SU-DHL-6 (cell line): ENCODE measurements at regions not wholly inside any gene's neighbourhood (a gene's known extent, or its start where the extent isn't known, plus 50 kb on each side); places are given as distances from the start of the nearest gene placed in this dataset.

Experiments
- H2AFZ ChIP-seq: fragments of 200-600 bp; sonication (generic); 2 replicates; pipeline ENCODE4 v1.6.1; 2014; ENCODE audit warnings: low read depth, mild to moderate bottlenecking, moderate library complexity, mixed read lengths, antibody characterized with exemption, low read length; ENCODE audit not compliant: severe bottlenecking
- H3F3A ChIP-seq: fragments of 200-600 bp; shearing (Covaris generic); 2 replicates; pipeline ENCODE4 v1.6.0; 2016; ENCODE audit warnings: antibody characterized with exemption, mild to moderate bottlenecking; ENCODE audit not compliant: insufficient read depth
- H3K27ac ChIP-seq: fragments of 200-600 bp; sonication (generic); 2 replicates; pipeline ENCODE4 v1.5.1; 2016; ENCODE audit warnings: low read depth, mild to moderate bottlenecking, low read length, moderate library complexity, mixed read lengths
- H3K27me3 ChIP-seq: fragments of 200-600 bp; sonication (generic), shearing (Covaris generic); 2 replicates; pipeline ENCODE4 v1.6.0; 2014; ENCODE audit warnings: mild to moderate bottlenecking, low read length
- H3K36me3 ChIP-seq: fragments of 200-600 bp; sonication (generic); 2 replicates; pipeline ENCODE4 v1.6.1; 2014; ENCODE audit warnings: mild to moderate bottlenecking, low read length, mixed read lengths
- H3K4me2 ChIP-seq: fragments of 300-600, 200-600 bp; shearing (Covaris generic), sonication (generic); 2 replicates; pipeline ENCODE4 v1.6.0; 2014; ENCODE audit warnings: low read length, low read depth, mild to moderate bottlenecking; ENCODE audit not compliant: poor library complexity, severe bottlenecking
- H3K4me3 ChIP-seq: fragments of 200-600 bp; sonication (generic); 2 replicates; pipeline ENCODE4 v1.5.1; 2014; ENCODE audit warnings: antibody characterized with exemption, low read length, mild to moderate bottlenecking, mixed read lengths; ENCODE audit not compliant: insufficient read depth, poor library complexity, severe bottlenecking
- H3K79me2 ChIP-seq: fragments of 200-600 bp; sonication (generic); 2 replicates; pipeline ENCODE4 v1.6.1; 2014; ENCODE audit warnings: mild to moderate bottlenecking, low read length, moderate library complexity; ENCODE audit not compliant: insufficient read depth
- H3K9ac ChIP-seq: fragments of 200-600 bp; sonication (generic); 2 replicates; pipeline ENCODE4 v1.7.0; 2014; ENCODE audit warnings: mild to moderate bottlenecking, low read length
- H3K9me2 ChIP-seq: fragments of 200-600 bp; sonication (generic); replicated peaks from 2 replicates; pipeline ENCODE4 v1.6.1; 2014; ENCODE audit warnings: low read length; ENCODE audit not compliant: insufficient read depth
- H3K9me3 ChIP-seq: fragments of 200-600 bp; sonication (generic); 2 replicates; pipeline ENCODE4 v1.6.1; 2014; ENCODE audit warnings: low read length, mixed read lengths; ENCODE audit not compliant: insufficient read depth
- H4K20me1 ChIP-seq: fragments of 200-600 bp; sonication (generic); 2 replicates; pipeline ENCODE4 v1.6.1; 2014; ENCODE audit warnings: low read depth, mild to moderate bottlenecking, antibody characterized with exemption, low read length, moderate library complexity, mixed read lengths
- EZH2phosphoT487 ChIP-seq: fragments of 200-600 bp; sonication (generic), shearing (Covaris generic); conservative IDR thresholded peaks from 2 replicates; pipeline ENCODE4 v1.6.1; 2018; ENCODE audit warnings: mild to moderate bottlenecking, antibody characterized with exemption, low read length, moderate library complexity, mixed read lengths
- TF ChIP-seq, protein P1 (sequence below): fragments of 200-600 bp; sonication (generic); IDR thresholded peaks from one replicate; pipeline ENCODE4 v1.5.1; 2017; ENCODE audit warnings: antibody characterized with exemption, mild to moderate bottlenecking, low read length, moderate library complexity; ENCODE audit not compliant: insufficient read depth, poor library complexity, severe bottlenecking

DNA sequence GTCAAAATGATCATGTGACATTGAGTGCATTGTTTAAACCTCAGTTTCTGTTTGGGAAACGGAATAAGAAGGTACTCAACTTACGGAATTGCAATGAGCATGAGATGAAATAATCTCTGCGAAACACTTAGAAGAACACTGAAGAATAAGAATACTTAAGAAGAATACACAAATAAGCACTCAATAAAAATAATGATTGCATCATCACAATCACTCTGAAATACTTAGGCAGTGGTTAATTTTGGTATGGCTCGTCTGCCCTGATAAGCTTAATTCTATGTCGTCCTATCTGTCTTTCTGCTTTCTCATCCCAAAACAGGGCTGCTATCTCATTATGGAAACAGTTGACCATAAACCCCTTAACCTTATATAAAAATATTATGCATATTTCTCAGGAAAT lies 823.6 kb downstream of the DIAPH3 start:
- H3K9me3 ChIP-seq = no peaks in the 10 kb centered on the region
- H3K79me2 ChIP-seq = no peaks in the 10 kb centered on the region
- H3K9ac ChIP-seq = no peak overlapping the region
- no peaks in the 10 kb centered on the region for H3K9me2 ChIP-seq
- TF ChIP-seq EZH2phosphoT487 = no peak
- TF ChIP-seq, protein P1, sequence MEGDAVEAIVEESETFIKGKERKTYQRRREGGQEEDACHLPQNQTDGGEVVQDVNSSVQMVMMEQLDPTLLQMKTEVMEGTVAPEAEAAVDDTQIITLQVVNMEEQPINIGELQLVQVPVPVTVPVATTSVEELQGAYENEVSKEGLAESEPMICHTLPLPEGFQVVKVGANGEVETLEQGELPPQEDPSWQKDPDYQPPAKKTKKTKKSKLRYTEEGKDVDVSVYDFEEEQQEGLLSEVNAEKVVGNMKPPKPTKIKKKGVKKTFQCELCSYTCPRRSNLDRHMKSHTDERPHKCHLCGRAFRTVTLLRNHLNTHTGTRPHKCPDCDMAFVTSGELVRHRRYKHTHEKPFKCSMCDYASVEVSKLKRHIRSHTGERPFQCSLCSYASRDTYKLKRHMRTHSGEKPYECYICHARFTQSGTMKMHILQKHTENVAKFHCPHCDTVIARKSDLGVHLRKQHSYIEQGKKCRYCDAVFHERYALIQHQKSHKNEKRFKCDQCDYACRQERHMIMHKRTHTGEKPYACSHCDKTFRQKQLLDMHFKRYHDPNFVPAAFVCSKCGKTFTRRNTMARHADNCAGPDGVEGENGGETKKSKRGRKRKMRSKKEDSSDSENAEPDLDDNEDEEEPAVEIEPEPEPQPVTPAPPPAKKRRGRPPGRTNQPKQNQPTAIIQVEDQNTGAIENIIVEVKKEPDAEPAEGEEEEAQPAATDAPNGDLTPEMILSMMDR = no peak
- no peak overlapping the region for H2AFZ ChIP-seq
- no peaks in the 10 kb centered on the region for H3F3A ChIP-seq
- no peaks in the 10 kb centered on the region for H3K36me3 ChIP-seq
- no peaks in the 10 kb centered on the region for H4K20me1 ChIP-seq
- no peak overlapping the region for H3K4me2 ChIP-seq
- no peak overlapping the region for H3K4me3 ChIP-seq
- no peak overlapping the region for H3K27ac ChIP-seq
- H3K27me3 ChIP-seq = no peaks in the 10 kb centered on the region

DNA sequence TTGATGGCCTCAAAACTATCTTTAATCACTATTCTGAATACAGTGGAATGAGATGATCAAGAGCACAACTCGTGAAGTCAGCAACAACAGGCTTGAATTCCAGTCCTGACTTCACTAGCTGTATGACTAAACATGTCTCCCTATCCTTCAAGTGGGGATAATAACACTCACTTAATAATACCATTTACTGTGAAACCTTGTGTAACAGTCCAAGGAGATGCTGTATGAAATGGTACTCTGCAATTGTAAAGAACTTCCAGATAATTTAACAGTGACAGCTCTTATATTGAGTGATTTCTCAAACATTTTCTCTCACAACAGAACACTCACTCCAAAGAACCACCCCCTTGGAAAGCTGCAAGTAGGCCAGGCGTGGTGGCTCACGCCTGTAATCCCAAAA lies 823.1 kb downstream of the DIAPH3 start:
- Histone ChIP-seq H3K9me3 (no peaks in the 10 kb centered on the region), H3K9ac (no peak overlapping the region), H2AFZ (no peak overlapping the region), H3K9me2 (no peaks in the 10 kb centered on the region), H3K4me3 (no peak overlapping the region), H3K79me2 (no peaks in the 10 kb centered on the region), H3F3A (no peaks in the 10 kb centered on the region), H4K20me1 (no peaks in the 10 kb centered on the region), H3K27me3 (no peaks in the 10 kb centered on the region), H3K27ac (no peak overlapping the region), H3K36me3 (no peaks in the 10 kb centered on the region), H3K4me2 (no peak overlapping the region)
- TF ChIP-seq, protein P1 = no peak
- no peak for TF ChIP-seq EZH2phosphoT487

DNA sequence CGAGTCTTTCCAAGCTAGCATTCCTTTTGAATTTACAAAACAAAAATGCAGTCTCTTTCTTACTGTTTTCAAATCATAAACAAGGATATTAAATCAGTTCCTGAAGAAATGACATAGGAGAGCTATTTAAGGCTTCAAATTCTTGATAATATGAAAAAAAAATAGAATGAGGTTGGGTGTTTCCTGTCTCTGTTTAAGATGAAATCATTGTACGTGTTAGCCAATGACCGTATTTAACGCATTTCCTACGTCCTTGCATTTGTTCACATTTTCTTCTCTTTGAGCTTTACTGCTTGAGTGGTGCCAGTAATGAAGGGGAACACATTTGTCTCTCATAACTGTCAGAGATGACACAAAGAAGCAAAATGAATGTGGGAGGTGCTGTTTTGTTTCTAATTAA lies 821.3 kb downstream of the DIAPH3 start:
- no peak overlapping the region for H3K27ac ChIP-seq
- H3K9ac ChIP-seq = no peak overlapping the region
- TF ChIP-seq, protein P1 = no peak
- TF ChIP-seq EZH2phosphoT487 = no peak
- no peaks in the 10 kb centered on the region for H3K9me2 ChIP-seq
- H3F3A ChIP-seq = no peaks in the 10 kb centered on the region
- no peak overlapping the region for H2AFZ ChIP-seq
- H4K20me1 ChIP-seq = no peaks in the 10 kb centered on the region
- no peaks in the 10 kb centered on the region for H3K79me2 ChIP-seq
- no peaks in the 10 kb centered on the region for H3K27me3 ChIP-seq
- H3K4me2 ChIP-seq = no peak overlapping the region
- H3K36me3 ChIP-seq = no peaks in the 10 kb centered on the region
- H3K4me3 ChIP-seq = no peak overlapping the region
- no peaks in the 10 kb centered on the region for H3K9me3 ChIP-seq

DNA sequence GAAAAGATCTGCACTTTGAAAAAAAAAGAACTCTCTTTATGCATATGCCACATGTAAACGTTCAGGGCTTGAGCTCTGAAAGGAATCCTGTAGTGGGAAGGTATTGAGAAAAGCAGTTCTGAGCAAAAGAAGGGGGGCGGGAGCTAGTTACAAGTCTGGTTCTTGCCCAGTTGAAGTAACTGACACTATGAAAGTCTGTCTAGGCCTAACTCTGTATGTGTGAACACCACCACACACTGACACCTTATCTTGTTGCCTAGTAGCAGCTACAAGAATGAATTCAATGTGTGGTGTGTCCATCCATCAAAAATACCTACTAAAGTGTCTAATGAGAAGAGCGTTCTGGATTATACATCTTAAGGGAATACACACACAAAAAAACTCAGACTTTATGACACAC lies 820.6 kb downstream of the DIAPH3 start:
- no peaks in the 10 kb centered on the region for H3K27me3 ChIP-seq
- no peak overlapping the region for H3K9ac ChIP-seq
- H3K9me2 ChIP-seq = no peaks in the 10 kb centered on the region
- no peak overlapping the region for H2AFZ ChIP-seq
- H3K79me2 ChIP-seq = no peaks in the 10 kb centered on the region
- H3K36me3 ChIP-seq = no peaks in the 10 kb centered on the region
- no peak overlapping the region for H3K4me2 ChIP-seq
- H3K27ac ChIP-seq = no peak overlapping the region
- H3K9me3 ChIP-seq = no peaks in the 10 kb centered on the region
- H4K20me1 ChIP-seq = no peaks in the 10 kb centered on the region
- no peaks in the 10 kb centered on the region for H3F3A ChIP-seq
- H3K4me3 ChIP-seq = no peak overlapping the region
- TF ChIP-seq, protein P1 = no peak
- no peak for TF ChIP-seq EZH2phosphoT487
